ENCODE measurements at regions not wholly inside any gene's neighbourhood (a gene's known extent, or its start where the extent isn't known, plus 50 kb on each side); places are given as distances from the start of the nearest gene placed in this dataset.
"Not testable (repeated sequence)": the region's sequence is repeated elsewhere in the genome, so short reads cannot be mapped to it uniquely, and the experiment has no call there.

DNA sequence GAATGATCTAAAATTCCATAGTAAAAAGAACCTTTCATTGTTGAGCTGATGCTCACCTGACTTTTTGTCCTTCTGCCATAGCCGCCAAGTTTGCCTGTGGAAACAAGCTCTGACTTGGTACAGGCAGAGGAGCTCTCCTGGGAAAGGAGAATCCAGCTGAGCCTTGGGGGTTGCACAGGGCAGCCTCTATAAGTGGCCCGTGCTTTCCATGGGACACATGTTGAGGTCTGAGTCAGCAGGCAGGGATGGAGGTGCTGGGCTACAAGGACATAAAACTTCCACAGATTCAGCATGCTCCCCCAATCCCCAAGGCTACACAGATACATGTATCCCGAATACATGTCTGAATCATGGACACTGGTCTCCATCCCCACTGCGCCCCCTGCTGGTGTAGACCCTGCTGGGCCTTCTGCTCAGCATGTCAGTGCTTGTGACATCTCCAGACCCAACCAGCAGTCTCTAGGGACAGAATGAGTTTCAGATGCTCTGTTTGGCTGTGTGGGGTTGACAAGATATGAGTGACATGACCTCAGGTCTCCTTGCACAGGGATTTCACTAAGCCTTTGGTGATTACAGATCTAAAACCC is 551.7 kb downstream of the RPIA start:
- not testable (repeated sequence) for H3K9me3 ChIP-seq (ENCODE audit: low read length); H3K9me2 ChIP-seq (ENCODE audit: low read depth, low read length); H3F3A ChIP-seq (ENCODE audit: insufficient read depth, low read length); H2AFZ ChIP-seq (ENCODE audit: low read length); H3K27me3 ChIP-seq (ENCODE audit: insufficient read depth, low read length); H3K79me2 ChIP-seq (ENCODE audit: insufficient read depth, low read length); H4K20me1 ChIP-seq (ENCODE audit: insufficient read depth, low read length); H3K36me3 ChIP-seq (ENCODE audit: insufficient read depth, low read length)
- TF ChIP-seq, protein P1, sequence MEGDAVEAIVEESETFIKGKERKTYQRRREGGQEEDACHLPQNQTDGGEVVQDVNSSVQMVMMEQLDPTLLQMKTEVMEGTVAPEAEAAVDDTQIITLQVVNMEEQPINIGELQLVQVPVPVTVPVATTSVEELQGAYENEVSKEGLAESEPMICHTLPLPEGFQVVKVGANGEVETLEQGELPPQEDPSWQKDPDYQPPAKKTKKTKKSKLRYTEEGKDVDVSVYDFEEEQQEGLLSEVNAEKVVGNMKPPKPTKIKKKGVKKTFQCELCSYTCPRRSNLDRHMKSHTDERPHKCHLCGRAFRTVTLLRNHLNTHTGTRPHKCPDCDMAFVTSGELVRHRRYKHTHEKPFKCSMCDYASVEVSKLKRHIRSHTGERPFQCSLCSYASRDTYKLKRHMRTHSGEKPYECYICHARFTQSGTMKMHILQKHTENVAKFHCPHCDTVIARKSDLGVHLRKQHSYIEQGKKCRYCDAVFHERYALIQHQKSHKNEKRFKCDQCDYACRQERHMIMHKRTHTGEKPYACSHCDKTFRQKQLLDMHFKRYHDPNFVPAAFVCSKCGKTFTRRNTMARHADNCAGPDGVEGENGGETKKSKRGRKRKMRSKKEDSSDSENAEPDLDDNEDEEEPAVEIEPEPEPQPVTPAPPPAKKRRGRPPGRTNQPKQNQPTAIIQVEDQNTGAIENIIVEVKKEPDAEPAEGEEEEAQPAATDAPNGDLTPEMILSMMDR (IDR thresholded peaks at IDR 0.05; ENCODE audit: low read length) = peak; percentile 54
- Histone ChIP-seq H3K9ac (ENCODE audit: low read length) (peak overlapping the region; percentile 18; the same call in 1 of the 2 replicates), H3K4me3 (ENCODE audit: low read depth, low read length, poor library complexity, severe bottlenecking) (peak overlapping the region; percentile 39), H3K27ac (ENCODE audit: low read depth, low read length, poor library complexity, severe bottlenecking) (peak overlapping the region; percentile 36), H3K4me2 (ENCODE audit: low read length) (peak overlapping the region; percentile 92; the same call in 1 of the 2 replicates), H3K4me1 (ENCODE audit: insufficient read depth, low read length, severe bottlenecking) (peaks cover 37% of the 10 kb centered on the region)

DNA sequence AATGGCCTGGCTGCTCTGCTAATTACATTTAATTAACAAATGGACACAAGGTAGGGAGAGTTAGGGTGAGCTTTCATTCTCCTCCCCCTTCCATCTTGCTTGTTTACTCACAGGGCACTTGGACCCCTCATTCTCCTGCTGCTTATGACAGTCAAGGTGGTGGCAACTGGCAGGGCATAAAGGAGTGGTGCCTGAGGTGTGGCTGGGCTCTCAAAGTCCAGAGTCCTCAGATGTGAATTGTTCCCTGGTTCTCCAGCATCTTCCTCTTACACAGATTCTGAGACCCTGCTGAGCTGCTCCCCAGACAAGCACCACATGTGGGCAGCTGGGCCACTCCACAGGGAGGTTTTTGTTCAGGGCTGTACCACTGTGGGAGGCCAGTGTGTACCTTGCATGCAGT is 552.9 kb downstream of the RPIA start:
- not testable (repeated sequence) for H3K36me3 ChIP-seq (ENCODE audit: insufficient read depth, low read length); H3K79me2 ChIP-seq (ENCODE audit: insufficient read depth, low read length); H4K20me1 ChIP-seq (ENCODE audit: insufficient read depth, low read length); H3K9me2 ChIP-seq (ENCODE audit: low read depth, low read length); H3F3A ChIP-seq (ENCODE audit: insufficient read depth, low read length); H3K9me3 ChIP-seq (ENCODE audit: low read length); H3K27me3 ChIP-seq (ENCODE audit: insufficient read depth, low read length); H2AFZ ChIP-seq (ENCODE audit: low read length)
- peak overlapping the region; percentile 55 for H3K9ac ChIP-seq (ENCODE audit: low read length)
- peaks cover 37% of the 10 kb centered on the region for H3K4me1 ChIP-seq (ENCODE audit: insufficient read depth, low read length, severe bottlenecking)
- peak overlapping the region; percentile 67 for H3K4me3 ChIP-seq (ENCODE audit: low read depth, low read length, poor library complexity, severe bottlenecking)
- peak overlapping the region; percentile 92 for H3K4me2 ChIP-seq (ENCODE audit: low read length)
- H3K27ac ChIP-seq (ENCODE audit: low read depth, low read length, poor library complexity, severe bottlenecking) = peak overlapping the region; percentile 87

DNA sequence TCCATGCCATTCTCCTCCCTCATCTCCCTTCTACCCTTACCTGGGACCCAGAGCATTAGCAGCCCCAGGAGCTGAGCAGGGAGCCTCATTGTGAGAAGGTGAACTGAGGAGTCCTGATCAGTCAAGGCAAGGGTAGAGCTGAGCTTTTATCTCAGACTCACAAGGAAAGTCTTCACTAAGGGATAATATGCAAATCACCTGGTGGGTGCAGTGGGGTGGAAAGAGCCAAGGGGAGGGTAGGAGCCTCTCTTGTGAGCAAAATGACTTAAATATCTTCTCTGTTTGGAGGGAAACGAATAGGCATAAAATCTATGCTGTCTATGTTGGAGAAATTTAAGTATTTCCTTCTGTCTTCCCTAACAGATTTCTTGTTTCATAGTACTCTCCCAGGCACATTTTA is 554.0 kb downstream of the RPIA start:
- Histone ChIP-seq H3K4me1 (ENCODE audit: insufficient read depth, low read length, severe bottlenecking) (peaks cover 37% of the 10 kb centered on the region), H3K4me2 (ENCODE audit: low read length) (peak overlapping the region; percentile 92), H3K9ac (ENCODE audit: low read length) (peak overlapping the region; percentile 71; the same call in 1 of the 2 replicates), H3K4me3 (ENCODE audit: low read depth, low read length, poor library complexity, severe bottlenecking) (peak overlapping the region; percentile 67), H3K27ac (ENCODE audit: low read depth, low read length, poor library complexity, severe bottlenecking) (peak overlapping the region; percentile 87)
- not testable (repeated sequence) for H3K79me2 ChIP-seq (ENCODE audit: insufficient read depth, low read length); H3K9me2 ChIP-seq (ENCODE audit: low read depth, low read length); H3K36me3 ChIP-seq (ENCODE audit: insufficient read depth, low read length); H4K20me1 ChIP-seq (ENCODE audit: insufficient read depth, low read length); H3K27me3 ChIP-seq (ENCODE audit: insufficient read depth, low read length); H3F3A ChIP-seq (ENCODE audit: insufficient read depth, low read length); H2AFZ ChIP-seq (ENCODE audit: low read length); H3K9me3 ChIP-seq (ENCODE audit: low read length)

DNA sequence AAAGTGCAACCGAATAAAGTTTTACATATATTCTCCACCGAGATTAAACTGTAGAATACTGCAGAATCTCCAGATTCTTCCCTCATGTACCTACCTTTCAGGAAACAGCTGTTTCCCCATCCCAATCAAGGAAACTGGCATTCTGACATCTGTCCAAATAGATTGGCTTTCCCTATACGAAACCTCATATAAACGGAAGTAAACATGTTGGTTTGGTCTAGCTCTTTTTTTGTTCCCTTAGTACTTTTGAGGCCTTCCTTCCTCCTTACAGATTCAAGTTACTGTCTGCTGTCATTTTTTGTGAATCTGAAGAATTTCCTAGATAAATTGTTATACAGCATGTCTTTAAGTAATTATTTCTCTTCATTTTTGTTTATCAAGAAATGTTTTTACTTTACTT is 554.6 kb downstream of the RPIA start:
- peak overlapping the region; percentile 87 for H3K27ac ChIP-seq (ENCODE audit: low read depth, low read length, poor library complexity, severe bottlenecking)
- not testable (repeated sequence) for H3K36me3 ChIP-seq (ENCODE audit: insufficient read depth, low read length); H3F3A ChIP-seq (ENCODE audit: insufficient read depth, low read length); H3K27me3 ChIP-seq (ENCODE audit: insufficient read depth, low read length); H3K79me2 ChIP-seq (ENCODE audit: insufficient read depth, low read length); H3K9me2 ChIP-seq (ENCODE audit: low read depth, low read length); H2AFZ ChIP-seq (ENCODE audit: low read length); H3K9me3 ChIP-seq (ENCODE audit: low read length); H4K20me1 ChIP-seq (ENCODE audit: insufficient read depth, low read length); H3K9ac ChIP-seq (ENCODE audit: low read length)
- H3K4me1 ChIP-seq (ENCODE audit: insufficient read depth, low read length, severe bottlenecking) = peaks cover 37% of the 10 kb centered on the region
- H3K4me2 ChIP-seq (ENCODE audit: low read length) = peak overlapping the region; percentile 92
- H3K4me3 ChIP-seq (ENCODE audit: low read depth, low read length, poor library complexity, severe bottlenecking) = peak overlapping the region; percentile 67

DNA sequence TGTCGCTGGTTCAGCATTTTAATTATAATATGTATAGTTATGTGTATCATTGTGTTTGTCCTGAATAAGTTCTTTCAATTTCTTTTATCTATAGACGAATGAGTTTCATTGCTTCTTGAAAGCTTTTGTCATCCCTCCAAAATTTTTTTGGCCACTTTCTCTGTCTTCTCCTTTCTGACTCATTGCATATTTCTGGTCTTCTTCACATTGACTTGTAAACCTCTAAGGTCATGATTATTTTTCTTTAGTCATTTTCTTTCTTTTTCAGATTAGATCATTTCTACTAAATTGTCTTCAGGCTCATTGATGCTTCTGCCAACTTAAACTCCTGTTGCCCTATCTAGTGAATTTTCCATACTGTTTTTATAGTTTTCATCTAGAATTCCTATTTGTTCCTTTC is 555.1 kb downstream of the RPIA start:
- not testable (repeated sequence) for H3F3A ChIP-seq (ENCODE audit: insufficient read depth, low read length); H3K27me3 ChIP-seq (ENCODE audit: insufficient read depth, low read length); H3K9ac ChIP-seq (ENCODE audit: low read length); H3K79me2 ChIP-seq (ENCODE audit: insufficient read depth, low read length); H3K36me3 ChIP-seq (ENCODE audit: insufficient read depth, low read length); H3K9me3 ChIP-seq (ENCODE audit: low read length); H2AFZ ChIP-seq (ENCODE audit: low read length); H3K9me2 ChIP-seq (ENCODE audit: low read depth, low read length); H4K20me1 ChIP-seq (ENCODE audit: insufficient read depth, low read length); H3K4me3 ChIP-seq (ENCODE audit: low read depth, low read length, poor library complexity, severe bottlenecking)
- Histone ChIP-seq H3K4me2 (ENCODE audit: low read length) (peak overlapping the region; percentile 92; the same call in 1 of the 2 replicates), H3K27ac (ENCODE audit: low read depth, low read length, poor library complexity, severe bottlenecking) (peak overlapping the region; percentile 87), H3K4me1 (ENCODE audit: insufficient read depth, low read length, severe bottlenecking) (peaks cover 37% of the 10 kb centered on the region)

DNA sequence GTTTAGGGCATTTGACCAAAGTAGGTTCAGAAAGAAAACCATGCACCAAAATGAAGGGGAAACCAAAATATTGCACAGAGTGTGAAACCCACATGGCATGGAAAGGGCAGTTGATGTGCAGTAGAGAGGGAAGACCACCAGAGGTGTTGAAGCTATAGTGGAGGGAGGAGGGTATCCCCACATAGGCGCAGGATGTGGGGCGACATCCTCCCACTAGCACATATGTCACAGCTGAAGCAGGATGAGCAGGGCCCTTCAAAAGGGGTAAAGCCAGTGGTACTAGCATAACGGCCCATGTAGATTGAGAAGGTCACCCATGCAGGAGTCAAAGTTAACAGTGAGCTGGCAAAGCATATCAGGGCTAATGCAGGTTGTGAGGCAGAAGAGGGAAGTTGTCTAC is 563.5 kb downstream of the RPIA start:
- not testable (repeated sequence) for H4K20me1 ChIP-seq (ENCODE audit: insufficient read depth, low read length); H3K4me3 ChIP-seq (ENCODE audit: low read depth, low read length, poor library complexity, severe bottlenecking); H3K36me3 ChIP-seq (ENCODE audit: insufficient read depth, low read length); H3K9me3 ChIP-seq (ENCODE audit: low read length); H3F3A ChIP-seq (ENCODE audit: insufficient read depth, low read length); H3K4me2 ChIP-seq (ENCODE audit: low read length); H2AFZ ChIP-seq (ENCODE audit: low read length); H3K4me1 ChIP-seq (ENCODE audit: insufficient read depth, low read length, severe bottlenecking); H3K9ac ChIP-seq (ENCODE audit: low read length); H3K27ac ChIP-seq (ENCODE audit: low read depth, low read length, poor library complexity, severe bottlenecking); H3K27me3 ChIP-seq (ENCODE audit: insufficient read depth, low read length); H3K79me2 ChIP-seq (ENCODE audit: insufficient read depth, low read length); H3K9me2 ChIP-seq (ENCODE audit: low read depth, low read length)

DNA sequence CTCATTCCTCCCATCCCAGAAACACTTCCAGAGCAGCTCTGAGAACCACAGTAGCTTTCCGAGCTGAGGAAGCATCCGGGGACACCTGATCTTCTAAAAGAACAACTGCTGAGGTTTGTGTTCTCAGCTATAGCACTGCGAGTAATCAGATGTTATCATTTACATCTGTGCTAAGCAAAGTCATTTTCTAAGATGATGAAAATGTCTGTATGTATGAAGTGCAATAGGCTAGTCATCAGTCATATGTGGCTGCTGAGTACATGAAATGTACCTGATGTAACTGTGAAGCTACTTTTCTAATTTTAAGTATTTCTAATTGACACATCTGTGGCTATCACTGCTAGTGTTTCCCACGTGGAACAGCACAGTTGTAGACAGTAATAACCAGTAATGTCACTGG is 582.0 kb downstream of the RPIA start:
- H3F3A ChIP-seq (ENCODE audit: insufficient read depth, low read length); H3K4me2 ChIP-seq (ENCODE audit: low read length): not testable (repeated sequence)

More for the DNA sequence above, 582.0 kb downstream of the RPIA start:
- H3K27me3 ChIP-seq (ENCODE audit: insufficient read depth, low read length); H3K9me3 ChIP-seq (ENCODE audit: low read length); H3K9ac ChIP-seq (ENCODE audit: low read length); H3K79me2 ChIP-seq (ENCODE audit: insufficient read depth, low read length); H3K4me1 ChIP-seq (ENCODE audit: insufficient read depth, low read length, severe bottlenecking); H3K27ac ChIP-seq (ENCODE audit: low read depth, low read length, poor library complexity, severe bottlenecking); H3K9me2 ChIP-seq (ENCODE audit: low read depth, low read length); H3K4me3 ChIP-seq (ENCODE audit: low read depth, low read length, poor library complexity, severe bottlenecking); H3K36me3 ChIP-seq (ENCODE audit: insufficient read depth, low read length); H2AFZ ChIP-seq (ENCODE audit: low read length); H4K20me1 ChIP-seq (ENCODE audit: insufficient read depth, low read length): not testable (repeated sequence)
